LNCAP (cell line): ENCODE measurements at regions not wholly inside any gene's neighbourhood (a gene's known extent, or its start where the extent isn't known, plus 50 kb on each side); places are given as distances from the start of the nearest gene placed in this dataset.

ENCODE experiments used
- TF ChIP-seq, protein P1 (sequence below): fragments of 450-650 bp; IDR thresholded peaks from 2 replicates; pipeline ENCODE4 v1.5.1; 2017; ENCODE audit warnings: mild to moderate bottlenecking

DNA sequence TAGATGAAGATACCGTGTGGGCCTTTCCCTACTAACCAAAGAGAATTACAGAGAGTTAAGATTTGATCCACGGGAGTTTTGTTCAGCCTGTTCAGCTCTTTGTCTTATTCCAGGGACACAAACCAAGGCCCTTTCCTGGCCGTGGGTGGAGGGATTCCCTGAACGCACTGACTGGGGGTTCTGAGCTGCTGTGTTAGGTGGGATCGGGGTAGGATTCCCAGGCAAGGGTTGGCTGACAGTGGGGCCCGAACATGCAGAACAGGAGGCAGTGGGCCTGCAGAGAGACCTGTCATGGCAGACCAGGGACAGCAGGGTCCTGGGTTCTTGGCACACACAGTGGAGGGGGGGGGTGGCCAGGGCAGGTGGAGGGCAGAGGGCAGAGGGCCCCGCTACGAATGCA lies 89.5 kb upstream of the MKI67 start:
- TF ChIP-seq, protein P1, sequence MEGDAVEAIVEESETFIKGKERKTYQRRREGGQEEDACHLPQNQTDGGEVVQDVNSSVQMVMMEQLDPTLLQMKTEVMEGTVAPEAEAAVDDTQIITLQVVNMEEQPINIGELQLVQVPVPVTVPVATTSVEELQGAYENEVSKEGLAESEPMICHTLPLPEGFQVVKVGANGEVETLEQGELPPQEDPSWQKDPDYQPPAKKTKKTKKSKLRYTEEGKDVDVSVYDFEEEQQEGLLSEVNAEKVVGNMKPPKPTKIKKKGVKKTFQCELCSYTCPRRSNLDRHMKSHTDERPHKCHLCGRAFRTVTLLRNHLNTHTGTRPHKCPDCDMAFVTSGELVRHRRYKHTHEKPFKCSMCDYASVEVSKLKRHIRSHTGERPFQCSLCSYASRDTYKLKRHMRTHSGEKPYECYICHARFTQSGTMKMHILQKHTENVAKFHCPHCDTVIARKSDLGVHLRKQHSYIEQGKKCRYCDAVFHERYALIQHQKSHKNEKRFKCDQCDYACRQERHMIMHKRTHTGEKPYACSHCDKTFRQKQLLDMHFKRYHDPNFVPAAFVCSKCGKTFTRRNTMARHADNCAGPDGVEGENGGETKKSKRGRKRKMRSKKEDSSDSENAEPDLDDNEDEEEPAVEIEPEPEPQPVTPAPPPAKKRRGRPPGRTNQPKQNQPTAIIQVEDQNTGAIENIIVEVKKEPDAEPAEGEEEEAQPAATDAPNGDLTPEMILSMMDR: no peak

DNA sequence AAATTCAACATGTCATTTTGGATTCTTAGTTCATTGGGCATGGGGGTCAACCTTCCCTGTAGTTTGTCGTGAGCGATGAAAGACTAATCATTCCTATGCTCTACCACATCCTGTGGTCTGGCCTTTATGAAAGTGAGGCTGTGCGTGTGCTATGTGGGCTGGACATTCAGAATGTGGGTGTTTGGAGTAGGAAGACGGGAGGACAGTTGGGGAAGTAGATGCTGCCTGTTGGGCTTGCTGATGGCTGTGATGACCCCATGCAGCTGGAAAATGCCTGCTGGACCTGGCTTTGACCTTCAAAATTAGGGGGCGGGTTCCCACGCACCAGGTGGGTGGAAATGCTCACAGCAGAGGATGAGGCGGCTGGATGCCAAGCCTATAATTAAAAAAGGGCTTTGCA lies 90.9 kb upstream of the MKI67 start:
- TF ChIP-seq, protein P1: no peak

DNA sequence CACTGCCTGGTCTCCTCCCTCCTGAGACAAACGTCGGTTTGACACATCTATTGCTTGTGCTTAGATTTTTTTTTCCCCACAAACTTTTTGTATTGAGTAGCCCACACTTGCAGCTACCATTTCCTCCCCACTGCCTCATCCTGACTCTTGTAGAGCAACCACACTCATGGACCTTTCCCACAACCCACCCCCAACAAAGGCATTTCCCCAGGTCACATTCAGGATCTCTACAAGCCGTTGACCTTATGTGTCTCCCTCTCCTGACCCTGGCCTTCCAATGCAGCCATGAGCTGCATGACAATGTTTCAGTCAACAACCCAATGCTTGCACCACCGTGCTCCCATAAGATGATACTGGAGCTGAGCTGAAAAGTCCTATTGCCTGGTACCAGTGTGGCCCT lies 91.9 kb upstream of the MKI67 start:
- TF ChIP-seq, protein P1: no peak

DNA sequence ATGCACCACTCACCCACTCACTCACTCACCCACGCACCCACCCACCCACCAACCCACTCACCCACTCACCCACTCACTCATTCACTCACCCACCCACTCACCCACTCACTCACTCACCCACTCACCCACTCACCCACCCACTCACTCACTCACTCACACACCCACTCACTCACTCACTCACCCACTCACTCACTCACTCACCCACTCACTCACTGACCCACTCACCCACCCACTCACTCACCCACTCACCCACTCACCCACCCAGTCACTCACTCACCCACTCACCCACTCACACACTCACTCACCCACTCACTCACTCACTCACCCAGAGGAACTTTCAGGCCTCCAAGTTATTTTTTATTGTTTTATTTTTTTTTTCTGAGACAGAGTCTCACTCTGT lies 93.1 kb upstream of the MKI67 start:
- TF ChIP-seq, protein P1: no peak

DNA sequence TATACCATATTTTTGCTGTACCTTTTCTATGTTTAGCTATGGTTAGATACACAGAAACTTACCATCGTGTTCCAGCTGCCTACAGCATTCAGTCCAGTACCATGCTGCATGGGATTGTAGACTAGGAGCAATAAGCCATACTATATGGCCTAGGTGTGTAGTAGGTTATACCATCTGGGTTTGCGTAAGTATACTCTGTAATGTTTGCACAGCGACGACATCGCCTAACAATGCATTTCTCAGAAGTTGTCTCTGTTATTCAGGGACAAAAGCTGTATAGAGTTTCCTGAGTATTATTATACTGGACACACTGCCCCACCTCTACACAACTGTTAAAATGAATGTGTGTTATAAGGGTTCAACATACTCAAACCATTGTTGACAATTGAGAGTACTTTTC lies 93.8 kb upstream of the MKI67 start:
- TF ChIP-seq, protein P1: no peak

DNA sequence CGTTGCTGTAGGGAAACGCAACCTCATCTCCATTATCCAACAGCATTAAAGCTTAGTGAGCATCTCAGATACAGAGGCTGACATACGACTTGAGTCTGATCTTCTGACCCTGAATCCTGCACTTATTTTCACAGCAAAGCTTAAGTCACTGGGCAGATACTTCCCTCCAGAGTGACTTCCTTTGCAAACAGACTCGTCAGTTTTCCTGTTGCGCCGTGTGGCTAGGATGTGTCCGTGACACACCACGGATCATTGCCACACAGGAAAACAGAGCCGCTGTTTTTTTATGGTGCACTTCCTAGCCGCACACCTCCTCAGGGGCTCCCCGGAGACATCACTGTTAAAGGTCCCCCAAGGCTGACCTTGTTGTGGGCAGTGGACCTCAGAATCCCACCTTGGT lies 94.9 kb upstream of the MKI67 start:
- TF ChIP-seq, protein P1: no peak

DNA sequence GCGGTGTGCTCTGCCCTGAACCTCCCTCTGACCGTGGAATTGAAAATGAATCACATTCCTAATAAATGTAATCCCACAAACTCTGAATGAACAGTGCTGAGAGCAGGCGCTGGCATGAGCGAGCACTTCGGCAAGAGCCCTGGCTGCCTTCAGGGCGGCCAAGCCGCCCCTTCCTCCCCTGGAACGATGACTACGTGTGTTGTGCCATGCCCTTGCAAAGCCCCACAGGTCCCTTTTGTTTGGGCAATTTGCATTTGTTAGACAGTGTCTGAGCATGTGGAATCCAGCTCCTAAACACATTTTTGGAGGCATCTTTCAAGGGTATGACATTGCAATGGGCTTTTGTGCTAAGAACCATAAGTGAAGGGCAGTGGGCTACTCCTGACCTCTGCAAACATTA lies 95.6 kb upstream of the MKI67 start:
- TF ChIP-seq, protein P1: no peak

DNA sequence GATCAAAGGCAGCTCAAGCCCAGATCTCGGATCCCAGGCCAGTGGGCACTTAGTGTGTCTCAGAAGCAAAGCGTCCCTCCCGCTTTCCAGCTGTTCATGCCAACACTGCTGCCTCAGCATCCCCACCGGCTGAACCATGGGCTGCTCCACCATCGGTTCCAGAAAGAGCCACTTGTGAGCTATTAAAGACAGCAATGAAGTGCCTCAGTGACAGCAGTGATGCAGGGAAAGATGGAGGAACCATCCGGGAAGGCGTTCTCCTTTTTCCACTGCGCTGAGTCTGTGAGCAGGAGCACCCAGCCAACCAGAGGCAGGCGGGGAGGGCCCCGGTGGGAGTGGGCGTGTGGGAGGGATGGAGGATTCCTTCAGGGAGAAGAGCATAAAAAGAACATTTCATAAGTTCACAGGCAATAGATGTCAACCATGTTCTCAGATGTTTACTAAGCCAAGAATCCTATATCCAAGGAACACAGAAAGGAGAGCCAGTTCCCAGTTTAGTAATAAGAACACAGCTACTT lies 96.2 kb upstream of the MKI67 start:
- TF ChIP-seq, protein P1: no peak
